Activated B cell treated with CpG ODN at 0.5 μM for 24 hours (primary cell): ENCODE measurements at regions not wholly inside any gene's neighbourhood (a gene's known extent, or its start where the extent isn't known, plus 50 kb on each side); places are given as distances from the start of the nearest gene placed in this dataset.

Experiments used
- ATAC-seq: fragments of 200-7000 bp; cut with Tn5 transposase; one replicate; pipeline ENCODE4 v1.10.0; 2021; ENCODE audit warnings: low read depth, mild to moderate bottlenecking, moderate library complexity
- CTCF ChIA-PET: fragments of 350-600 bp; sonication (Branson Sonifier 250); formaldehyde crosslinking; loops from one replicate; lab custom pipeline; 2021; ENCODE audit warnings: antibody characterized with exemption; lab: Charles Lee
- POLR2A ChIA-PET: fragments of 350-600 bp; sonication (Branson Sonifier 250); formaldehyde crosslinking; loops from one replicate; lab custom pipeline; 2021; ENCODE audit warnings: antibody characterized with exemption; lab: Charles Lee
- DNase-seq: peaks from one replicate; pipeline ENCODE4 v3.0.0; 2022
- H3K27ac Mint-ChIP-seq: one replicate; pipeline ENCODE4 v1.8.0; 2020; ENCODE audit warnings: mixed read lengths
- H3K27me3 Mint-ChIP-seq: one replicate; pipeline ENCODE4 v1.8.0; 2021; ENCODE audit warnings: mixed read lengths
- H3K36me3 Mint-ChIP-seq: one replicate; pipeline ENCODE4 v1.8.0; 2021; ENCODE audit warnings: low read depth, mixed read lengths
- H3K4me1 Mint-ChIP-seq: one replicate; pipeline ENCODE4 v1.8.0; 2021; ENCODE audit warnings: mixed read lengths
- H3K4me3 Mint-ChIP-seq: one replicate; pipeline ENCODE4 v1.8.0; 2020; ENCODE audit warnings: mild to moderate bottlenecking, mixed read lengths
- H3K9me3 Mint-ChIP-seq: one replicate; pipeline ENCODE4 v1.8.0; 2020; ENCODE audit warnings: mixed read lengths
- CTCF ChIP-seq: fragments of 200-600 bp; IDR thresholded peaks from one replicate; pipeline ENCODE4 v1.8.0; 2022; ENCODE audit warnings: antibody characterized with exemption, mild to moderate bottlenecking
- intact Hi-C: fragments of 100-400 bp; cut with micrococcal nuclease; formaldehyde crosslinking; loops from one replicate; pipeline ENCODE4 v1.15.1; 2024

GRCh38 chr11:106594751-106595351 is 423.4 kb downstream of the GUCY1A2 start:
- peaks cover 6% of the 10 kb centered on the region for H3K9me3 Mint-ChIP-seq
- TF ChIP-seq CTCF = no peak
- H3K27me3 Mint-ChIP-seq = no peaks in the 10 kb centered on the region
- ATAC-seq = no peak
- ChIA-PET POLR2A (no interaction called here), CTCF (no interaction called here)
- H3K4me1 Mint-ChIP-seq = no peaks in the 10 kb centered on the region
- H3K36me3 Mint-ChIP-seq = no peaks in the 10 kb centered on the region
- no peak for DNase-seq
- intact Hi-C loops = no loop called here
- H3K27ac Mint-ChIP-seq = no peak overlapping the region
- no peak overlapping the region for H3K4me3 Mint-ChIP-seq

DNA sequence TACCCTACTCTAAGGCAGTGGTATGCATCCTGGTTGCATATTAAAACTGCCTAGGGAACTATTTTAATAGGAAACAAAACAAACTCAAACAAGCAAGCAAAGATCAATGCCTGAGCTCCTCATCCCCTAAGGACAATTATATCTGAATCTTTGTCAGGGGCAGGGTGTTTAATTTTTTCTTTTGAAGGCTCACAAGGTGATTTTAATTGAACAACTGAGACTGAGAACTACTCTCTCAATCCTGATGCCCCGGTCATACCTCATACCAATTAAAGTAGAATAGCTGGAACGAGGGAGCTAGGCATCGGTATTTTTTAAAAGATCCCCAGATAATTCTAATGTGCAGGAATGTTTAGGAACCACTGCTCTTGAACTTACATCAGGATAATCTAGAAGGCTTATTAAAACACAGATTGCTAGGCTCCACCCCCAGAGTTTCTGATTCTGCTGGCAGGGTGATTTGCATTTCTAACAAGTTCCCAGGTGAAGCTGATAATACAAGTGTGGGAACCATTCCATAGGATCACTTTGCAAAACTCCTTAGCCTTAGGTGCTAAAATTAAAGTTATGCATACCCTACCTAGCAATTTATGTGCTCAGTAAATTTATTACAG is 416.5 kb downstream of the GUCY1A2 start:
- Mint-ChIP-seq H3K27ac (no peak overlapping the region), H3K4me1 (no peaks in the 10 kb centered on the region), H3K9me3 (peaks cover 3% of the 10 kb centered on the region), H3K27me3 (no peaks in the 10 kb centered on the region), H3K4me3 (no peak overlapping the region), H3K36me3 (no peaks in the 10 kb centered on the region)
- TF ChIP-seq CTCF = no peak
- POLR2A ChIA-PET = no interaction called here
- intact Hi-C loops = no loop called here
- CTCF ChIA-PET = no interaction called here
- DNase-seq (no peak), ATAC-seq (no peak)

- TF ChIP-seq CTCF = no peak
- no peaks in the 10 kb centered on the region for H3K27me3 Mint-ChIP-seq
- no peak overlapping the region for H3K4me3 Mint-ChIP-seq
- ChIA-PET POLR2A (no interaction called here), CTCF (no interaction called here)
- intact Hi-C loops = no loop called here
- DNase-seq (no peak), ATAC-seq (no peak)
- H3K36me3 Mint-ChIP-seq = no peaks in the 10 kb centered on the region
- H3K4me1 Mint-ChIP-seq = no peaks in the 10 kb centered on the region
- no peak overlapping the region for H3K27ac Mint-ChIP-seq
- peaks cover 3% of the 10 kb centered on the region for H3K9me3 Mint-ChIP-seq
Measured at GRCh38 chr11:106608677-106609076, 409.6 kb downstream of the GUCY1A2 start.

GRCh38 chr11:106614262-106614661 is 404.0 kb downstream of the GUCY1A2 start:
- no peaks in the 10 kb centered on the region for H3K9me3 Mint-ChIP-seq
- H3K4me1 Mint-ChIP-seq = no peaks in the 10 kb centered on the region
- CTCF ChIA-PET = no interaction called here
- TF ChIP-seq CTCF = no peak
- no peak for DNase-seq
- no peak for ATAC-seq
- no peaks in the 10 kb centered on the region for H3K36me3 Mint-ChIP-seq
- H3K27me3 Mint-ChIP-seq = no peaks in the 10 kb centered on the region
- intact Hi-C loops = no loop called here
- H3K27ac Mint-ChIP-seq = no peak overlapping the region
- no peak overlapping the region for H3K4me3 Mint-ChIP-seq
- POLR2A ChIA-PET = no interaction called here

DNA sequence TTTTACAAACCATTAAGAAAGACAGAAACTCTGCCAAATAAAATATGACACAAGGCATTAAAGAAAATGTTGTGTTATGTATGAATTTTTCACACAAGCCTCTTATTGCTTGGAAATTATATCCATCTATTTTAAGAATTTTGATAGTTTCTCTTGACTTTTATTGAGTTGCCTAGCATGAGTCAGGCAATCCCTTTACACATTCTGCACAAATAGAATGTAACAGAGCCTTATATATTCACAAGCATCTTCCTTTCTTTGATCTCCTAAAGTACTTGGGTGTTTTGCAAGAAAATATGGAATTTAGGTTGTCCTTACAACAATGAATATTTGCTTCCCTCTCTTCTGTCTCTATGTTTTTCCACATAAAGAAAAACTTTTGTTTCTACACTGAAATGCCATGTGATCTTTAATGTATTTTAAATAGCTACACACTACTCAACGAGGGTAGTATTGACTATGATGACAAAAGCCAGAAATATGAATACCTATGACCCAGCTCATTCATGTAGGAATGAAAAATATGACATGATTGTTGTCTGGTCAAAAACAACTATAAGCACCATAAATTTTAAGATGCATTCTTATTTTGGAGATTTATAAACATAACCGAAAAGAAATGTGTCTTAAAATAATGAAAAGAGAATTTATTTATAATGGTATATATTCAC is 398.8 kb downstream of the GUCY1A2 start:
- DNase-seq (no peak), ATAC-seq (no peak)
- Mint-ChIP-seq H3K27ac (no peak overlapping the region), H3K4me1 (no peaks in the 10 kb centered on the region), H3K4me3 (no peak overlapping the region), H3K27me3 (no peaks in the 10 kb centered on the region), H3K36me3 (no peaks in the 10 kb centered on the region), H3K9me3 (peaks cover 5% of the 10 kb centered on the region)
- intact Hi-C loops = no loop called here
- POLR2A ChIA-PET = interaction anchor here (0.7 kb wide), 1 partner anchor 38 kb away, joined by 3 read pairs; no protein-coding TSS in a partner anchor
- CTCF ChIA-PET = no interaction called here
- TF ChIP-seq CTCF = no peak
